Trophoblast cell (in vitro differentiated cells and primary cell): ENCODE measurements at regions not wholly inside any gene's neighbourhood (a gene's known extent, or its start where the extent isn't known, plus 50 kb on each side); places are given as distances from the start of the nearest gene placed in this dataset.

Experiments used
- DNase-seq, 2 donors: peaks; one replicate each; pipeline ENCODE4 v3.0.0-alpha.2; 2016
- H2AFZ ChIP-seq: 2 replicates; pipeline ENCODE4 v1.6.1; 2013; ENCODE audit warnings: low read length, moderate library complexity, mild to moderate bottlenecking; ENCODE audit not compliant: insufficient read depth, poor library complexity
- H2AK5ac ChIP-seq: 2 replicates; pipeline ENCODE4 v1.6.1; 2013; ENCODE audit warnings: mild to moderate bottlenecking, low read length
- H2BK120ac ChIP-seq: 2 replicates; pipeline ENCODE4 v1.6.1; 2013; ENCODE audit warnings: low read length, mild to moderate bottlenecking, moderate library complexity; ENCODE audit not compliant: insufficient read depth, poor library complexity
- H2BK12ac ChIP-seq: 2 replicates; pipeline ENCODE4 v1.6.1; 2013; ENCODE audit warnings: mild to moderate bottlenecking, low read length, moderate library complexity
- H2BK5ac ChIP-seq: 2 replicates; pipeline ENCODE4 v1.6.1; 2013; ENCODE audit warnings: low read length, low read depth, moderate library complexity, mild to moderate bottlenecking; ENCODE audit not compliant: poor library complexity
- H3K14ac ChIP-seq: 2 replicates; pipeline ENCODE4 v1.6.1; 2013; ENCODE audit warnings: mild to moderate bottlenecking, low read length
- H3K18ac ChIP-seq: 2 replicates; pipeline ENCODE4 v1.6.1; 2013; ENCODE audit warnings: mild to moderate bottlenecking, low read length
- H3K23ac ChIP-seq: 2 replicates; pipeline ENCODE4 v1.6.1; 2013; ENCODE audit warnings: low read length
- H3K27ac ChIP-seq: 2 replicates; pipeline ENCODE4 v1.5.1; 2013; ENCODE audit warnings: low read depth, mild to moderate bottlenecking, inconsistent platforms, low read length, moderate library complexity
- H3K27me3 ChIP-seq: 2 replicates; pipeline ENCODE4 v1.6.1; 2013; ENCODE audit warnings: inconsistent platforms, mild to moderate bottlenecking, low read length, moderate library complexity; ENCODE audit not compliant: insufficient read depth
- H3K36me3 ChIP-seq, 2 experiments: 1 replicate in 1 of 2; 2 replicates in 1 of 2; pipeline ENCODE4 v1.6.1; 2013; ENCODE audit warnings: low read length in 2 of 2, mild to moderate bottlenecking in 2 of 2, moderate library complexity in 1 of 2; ENCODE audit not compliant: insufficient read depth in 2 of 2, control insufficient read depth in 1 of 2
- H3K4ac ChIP-seq: 2 replicates; pipeline ENCODE4 v1.6.1; 2013; ENCODE audit warnings: low read depth, mild to moderate bottlenecking, low read length, moderate library complexity
- H3K4me1 ChIP-seq, 2 experiments: 1 replicate in 1 of 2; 2 replicates in 1 of 2; pipeline ENCODE4 v1.6.1; 2013; ENCODE audit warnings: low read length in 2 of 2, mild to moderate bottlenecking in 2 of 2, moderate library complexity in 1 of 2; ENCODE audit not compliant: insufficient read depth in 2 of 2, control insufficient read depth in 1 of 2
- H3K4me2 ChIP-seq: 2 replicates; pipeline ENCODE4 v1.6.1; 2013; ENCODE audit warnings: inconsistent platforms, mild to moderate bottlenecking, low read length, moderate library complexity
- H3K4me3 ChIP-seq: 2 replicates; pipeline ENCODE4 v1.5.1; 2013; ENCODE audit warnings: mild to moderate bottlenecking, low read depth, low read length, inconsistent platforms
- H3K79me1 ChIP-seq: one replicate; pipeline ENCODE4 v1.6.1; 2013; ENCODE audit warnings: low read length
- H3K79me2 ChIP-seq: 2 replicates; pipeline ENCODE4 v1.6.1; 2013; ENCODE audit warnings: low read length, mild to moderate bottlenecking; ENCODE audit not compliant: control insufficient read depth, insufficient read depth, poor library complexity
- H3K9ac ChIP-seq: 2 replicates; pipeline ENCODE4 v1.6.1; 2013; ENCODE audit warnings: mild to moderate bottlenecking, low read length
- H3K9me3 ChIP-seq: 2 replicates; pipeline ENCODE4 v1.6.1; 2013; ENCODE audit warnings: low read depth, mild to moderate bottlenecking, control low read depth, inconsistent platforms, low read length; ENCODE audit not compliant: insufficient read depth
- H4K12ac ChIP-seq: 2 replicates; pipeline ENCODE4 v1.6.1; 2013; ENCODE audit warnings: low read depth, mild to moderate bottlenecking, low read length, moderate library complexity
- H4K8ac ChIP-seq: 2 replicates; pipeline ENCODE4 v1.6.1; 2013; ENCODE audit warnings: low read depth, mild to moderate bottlenecking, low read length, moderate library complexity
- H4K91ac ChIP-seq: one replicate; pipeline ENCODE4 v1.6.1; 2013; ENCODE audit warnings: low read depth, mild to moderate bottlenecking, low read length, moderate library complexity
- WGBS: extraction: QIAGEN DNeasy Blood & Tissue Kit; methylation state at CpG from one replicate; pipeline ENCODE4 v1.1.7; 2013; ENCODE audit warnings: missing lambda C conversion rate; ENCODE audit not compliant: insufficient read length, insufficient coverage; ENCODE audit errors: extremely low coverage; 5-methylcytosine and 5-hydroxymethylcytosine counted together

- no peak overlapping the region for H2BK120ac ChIP-seq
- no peak overlapping the region for H4K91ac ChIP-seq
- no peak overlapping the region for H3K14ac ChIP-seq
- H3K79me2 ChIP-seq, result no peaks in the 10 kb centered on the region
- H4K12ac ChIP-seq, result no peak overlapping the region
- no peak overlapping the region for H3K4me3 ChIP-seq
- H3K36me3 ChIP-seq, result no peaks in the 10 kb centered on the region
- no peak overlapping the region for H2BK12ac ChIP-seq
- peaks cover 3% of the 10 kb centered on the region for H3K9me3 ChIP-seq
- H2AK5ac ChIP-seq, result no peak overlapping the region
- DNase-seq, result no peak
- no CpG with 5 or more reads among the region's 4 CpGs for WGBS
- H2BK5ac ChIP-seq, result no peak overlapping the region
- H3K4me2 ChIP-seq, result no peak overlapping the region
- no peak overlapping the region for H3K27ac ChIP-seq
- H4K8ac ChIP-seq, result no peak overlapping the region
- H3K23ac ChIP-seq, result no peak overlapping the region
- H2AFZ ChIP-seq, result no peak overlapping the region
- H3K27me3 ChIP-seq, result no peaks in the 10 kb centered on the region
- no peaks in the 10 kb centered on the region for H3K79me1 ChIP-seq
- H3K18ac ChIP-seq, result no peak overlapping the region
- no peaks in the 10 kb centered on the region for H3K4me1 ChIP-seq
- H3K4ac ChIP-seq, result no peak overlapping the region
- H3K9ac ChIP-seq, result no peak overlapping the region
Measured at GRCh38 chr12:114241973-114242434, 163.9 kb downstream of the TBX5 start.

DNA sequence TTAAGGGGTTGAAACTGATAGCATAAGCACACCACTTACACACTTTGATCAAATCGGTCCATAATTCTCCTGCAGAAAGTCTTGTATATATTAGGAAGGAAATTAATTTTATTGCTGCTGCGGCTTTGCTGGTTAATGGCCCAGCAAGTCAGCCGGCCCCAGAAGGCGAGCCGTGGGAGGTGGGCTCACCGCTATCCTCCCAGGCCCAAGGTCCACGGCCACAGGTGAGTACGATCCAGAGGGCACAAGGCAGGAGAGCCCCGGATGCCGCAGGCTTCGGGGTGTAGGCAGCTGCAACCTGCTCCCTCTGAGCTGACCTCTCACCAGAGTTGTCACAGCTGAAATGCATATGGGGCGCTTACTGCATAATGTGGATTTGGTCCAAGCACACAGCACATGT, 165.7 kb downstream of the TBX5 start:
- H3K9me3 ChIP-seq, result peaks cover 5% of the 10 kb centered on the region
- H4K12ac ChIP-seq, result no peak overlapping the region
- no peak overlapping the region for H3K4me2 ChIP-seq
- H2BK5ac ChIP-seq, result no peak overlapping the region
- no peak overlapping the region for H3K4me3 ChIP-seq
- no peak overlapping the region for H3K14ac ChIP-seq
- H4K8ac ChIP-seq, result no peak overlapping the region
- no peak overlapping the region for H3K18ac ChIP-seq
- no peak overlapping the region for H2AK5ac ChIP-seq
- no peaks in the 10 kb centered on the region for H3K79me2 ChIP-seq
- H2BK12ac ChIP-seq, result no peak overlapping the region
- no peak overlapping the region for H3K23ac ChIP-seq
- no peak overlapping the region for H3K4ac ChIP-seq
- H2AFZ ChIP-seq, result no peak overlapping the region
- no peaks in the 10 kb centered on the region for H3K79me1 ChIP-seq
- no peak overlapping the region for H3K27ac ChIP-seq
- no peak overlapping the region for H3K9ac ChIP-seq
- no peaks in the 10 kb centered on the region for H3K27me3 ChIP-seq
- H2BK120ac ChIP-seq, result no peak overlapping the region
- DNase-seq, result no peak
- no peak overlapping the region for H4K91ac ChIP-seq
- no peaks in the 10 kb centered on the region for H3K36me3 ChIP-seq
- no peaks in the 10 kb centered on the region for H3K4me1 ChIP-seq
- no CpG with 5 or more reads among the region's 12 CpGs for WGBS

DNA sequence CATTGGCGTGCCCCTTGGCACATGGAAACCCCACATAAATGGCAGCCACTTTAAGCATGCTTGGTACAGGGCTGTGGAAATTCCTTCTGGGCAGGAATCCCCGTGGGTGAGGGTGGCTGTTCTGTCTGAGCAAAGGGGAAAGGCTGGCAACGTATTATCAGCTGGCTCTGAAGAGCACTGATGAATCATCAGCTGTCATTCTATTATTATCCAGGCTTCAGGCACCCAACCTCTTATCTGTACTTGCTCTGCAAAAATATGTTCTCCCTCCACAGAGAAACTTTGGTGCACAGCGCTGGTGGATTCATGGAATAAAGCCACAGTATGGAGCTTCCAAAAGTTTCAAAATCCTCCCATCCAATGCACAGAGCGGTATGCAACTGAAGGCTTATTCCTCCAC, 167.1 kb downstream of the TBX5 start:
- Histone ChIP-seq H3K4me1 (no peaks in the 10 kb centered on the region), H3K18ac (no peak overlapping the region), H4K12ac (no peak overlapping the region), H3K4ac (no peak overlapping the region), H3K9me3 (peaks cover 5% of the 10 kb centered on the region), H3K23ac (no peak overlapping the region), H3K14ac (no peak overlapping the region), H4K8ac (no peak overlapping the region), H3K4me3 (no peak overlapping the region), H2AFZ (no peak overlapping the region), H2BK5ac (no peak overlapping the region), H3K36me3 (no peaks in the 10 kb centered on the region), H3K79me2 (no peaks in the 10 kb centered on the region), H3K27ac (no peak overlapping the region), H2BK12ac (no peak overlapping the region), H3K27me3 (no peaks in the 10 kb centered on the region), H2BK120ac (no peak overlapping the region), H3K4me2 (no peak overlapping the region), H2AK5ac (no peak overlapping the region), H3K9ac (no peak overlapping the region), H4K91ac (no peak overlapping the region), H3K79me1 (no peaks in the 10 kb centered on the region)
- WGBS, result no CpG with 5 or more reads among the region's 5 CpGs
- DNase-seq, result no peak

- Histone ChIP-seq H2AFZ (no peak overlapping the region), H3K79me1 (no peaks in the 10 kb centered on the region), H4K12ac (no peak overlapping the region), H3K14ac (no peak overlapping the region), H3K4me2 (no peak overlapping the region), H3K9ac (no peak overlapping the region), H2BK12ac (no peak overlapping the region), H3K79me2 (no peaks in the 10 kb centered on the region), H3K36me3 (no peaks in the 10 kb centered on the region), H3K4me3 (no peak overlapping the region), H2BK5ac (no peak overlapping the region), H3K4me1 (no peaks in the 10 kb centered on the region), H2BK120ac (no peak overlapping the region), H4K91ac (no peak overlapping the region), H3K27me3 (no peaks in the 10 kb centered on the region), H3K27ac (no peak overlapping the region), H2AK5ac (no peak overlapping the region), H3K18ac (no peak overlapping the region), H3K9me3 (peaks cover 5% of the 10 kb centered on the region), H4K8ac (no peak overlapping the region), H3K23ac (no peak overlapping the region), H3K4ac (no peak overlapping the region)
- no CpG with 5 or more reads among the region's 5 CpGs for WGBS
- DNase-seq, result no peak
Measured at GRCh38 chr12:114237230-114237629, 168.7 kb downstream of the TBX5 start.
